ENCODE measurements at regions not wholly inside any gene's neighbourhood (a gene's known extent, or its start where the extent isn't known, plus 50 kb on each side); places are given as distances from the start of the nearest gene placed in this dataset.

GRCh38 chr11:104408630-104409029 lies 244.7 kb upstream of the PDGFD start:
- TF ChIP-seq CTCF (IDR thresholded peaks at IDR 0.05) = no peak
- no peak for TF ChIP-seq EP300 (IDR thresholded peaks at IDR 0.05)
- no peak for TF ChIP-seq POLR2AphosphoS5 (IDR thresholded peaks at IDR 0.05)

All from upper lobe of left lung (tissue), 4 donors.